GM12878 (cell line): ENCODE measurements at regions not wholly inside any gene's neighbourhood (a gene's known extent, or its start where the extent isn't known, plus 50 kb on each side); places are given as distances from the start of the nearest gene placed in this dataset.
A peak's percentile ranks its signal among the peaks of the same experiment; 100 is the strongest.

Experiments
- BHLHE40 ChIP-seq, 2 experiments: fragments of 450-650 bp in 1 of 2; IDR thresholded peaks; 2 replicates each; pipeline ENCODE4 v1.6.1; 2011 to 2017; ENCODE audit warnings: low read depth in 2 of 2, borderline replicate concordance in 1 of 2, improper control_type of control experiment in 1 of 2, low read length in 1 of 2, mild to moderate bottlenecking in 1 of 2
- E4F1 ChIP-seq: fragments of 450-650 bp; IDR thresholded peaks from 2 replicates; pipeline ENCODE4 v1.6.1; 2018; ENCODE audit warnings: borderline replicate concordance, mild to moderate bottlenecking; ENCODE audit not compliant: partially characterized antibody
- EGR1 ChIP-seq, 2 experiments: IDR thresholded peaks; 1 replicate in 1 of 2; 2 replicates in 1 of 2; pipeline ENCODE4 v1.6.1; 2011 to 2012; ENCODE audit warnings: low read depth in 2 of 2, low read length in 2 of 2, borderline replicate concordance in 1 of 2, mild to moderate bottlenecking in 1 of 2, moderate library complexity in 1 of 2
- ETV6 ChIP-seq, 2 experiments: fragments of 450-650 bp in 1 of 2; IDR thresholded peaks in 1 of 2; conservative IDR thresholded peaks in 1 of 2; 2 replicates each; pipeline ENCODE4 v1.6.1; 2014; ENCODE audit warnings: antibody characterized with exemption in 1 of 2, borderline replicate concordance in 1 of 2, low read depth in 1 of 2, mild to moderate bottlenecking in 1 of 2, moderate library complexity in 1 of 2
- HDGF ChIP-seq: fragments of 450-650 bp; IDR thresholded peaks from 2 replicates; pipeline ENCODE4 v1.6.1; 2016; ENCODE audit warnings: antibody characterized with exemption
- MAX ChIP-seq: IDR thresholded peaks from 2 replicates; pipeline ENCODE4 v1.6.1; 2012; ENCODE audit warnings: low read depth, low read length, improper control_type of control experiment
- MTA3 ChIP-seq: IDR thresholded peaks from 2 replicates; pipeline ENCODE4 v1.6.1; 2012; ENCODE audit warnings: low read length, inconsistent platforms, borderline replicate concordance
- PBX3 ChIP-seq: IDR thresholded peaks from 2 replicates; pipeline ENCODE4 v1.6.1; 2011; ENCODE audit warnings: mild to moderate bottlenecking, low read depth, low read length, moderate library complexity; ENCODE audit not compliant: insufficient replicate concordance
- POLR2AphosphoS5 ChIP-seq: IDR thresholded peaks from 2 replicates; pipeline ENCODE4 v1.6.1; 2011; ENCODE audit warnings: mild to moderate bottlenecking, low read length, inconsistent platforms
- RAD51 ChIP-seq: fragments of 450-650 bp; IDR thresholded peaks from 2 replicates; pipeline ENCODE4 v1.6.1; 2016; ENCODE audit warnings: moderate library complexity, mild to moderate bottlenecking, inconsistent platforms
- RCOR1 ChIP-seq: conservative IDR thresholded peaks from 2 replicates; pipeline ENCODE4 v1.6.1; 2012; ENCODE audit warnings: low read depth, low read length, improper control_type of control experiment
- REST ChIP-seq: IDR thresholded peaks from 2 replicates; pipeline ENCODE4 v1.6.1; 2012; ENCODE audit warnings: mild to moderate bottlenecking, low read depth, low read length
- SMAD5 ChIP-seq: IDR thresholded peaks from 2 replicates; pipeline ENCODE4 v1.6.1; 2016; ENCODE audit warnings: antibody characterized with exemption, low read depth
- SMC3 ChIP-seq: IDR thresholded peaks from 2 replicates; pipeline ENCODE4 v1.6.1; 2011; ENCODE audit warnings: low read length, improper control_type of control experiment, borderline replicate concordance
- STAT3 ChIP-seq: IDR thresholded peaks from 2 replicates; pipeline ENCODE4 v1.6.1; 2011; ENCODE audit warnings: low read depth, low read length, improper control_type of control experiment
- USF1 ChIP-seq: IDR thresholded peaks from 2 replicates; pipeline ENCODE4 v1.6.1; 2011; ENCODE audit warnings: borderline replicate concordance, low read depth, mild to moderate bottlenecking, moderate library complexity, mixed read lengths, low read length; ENCODE audit not compliant: insufficient read depth; ENCODE audit errors: extremely low read length
- ZNF274 ChIP-seq: IDR thresholded peaks from one replicate; pipeline ENCODE4 v1.8.0; 2011; ENCODE audit not compliant: insufficient read length, insufficient read depth
- ZNF687 ChIP-seq: fragments of 450-650 bp; IDR thresholded peaks from 2 replicates; pipeline ENCODE4 v1.6.1; 2017; ENCODE audit warnings: mild to moderate bottlenecking, moderate library complexity

DNA sequence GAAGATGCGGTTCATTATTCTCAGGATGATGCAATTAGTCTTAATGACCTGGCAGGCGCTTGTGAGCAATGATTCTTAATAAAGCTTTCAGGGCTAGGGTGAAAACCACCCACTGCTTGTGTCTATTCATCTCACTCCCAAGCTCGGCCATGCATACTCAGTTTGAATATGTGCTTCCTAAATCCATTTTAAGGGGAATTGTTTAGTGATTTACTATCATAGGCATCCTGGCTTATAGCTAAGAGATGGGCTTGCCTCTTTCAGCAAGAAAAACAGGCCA is 141.1 kb upstream of the SLC24A3 start (continued):
- TF ChIP-seq REST (no peak), EGR1 (IDR thresholded peaks at IDR 0.05; ENCODE audit: borderline replicate concordance in 1 of 2, low read depth in 2 of 2, low read length in 2 of 2) (no peak), E4F1 (no peak), SMC3 (no peak), PBX3 (no peak), RCOR1 (no peak), ZNF687 (no peak), SMAD5 (no peak), HDGF (no peak), MTA3 (no peak), BHLHE40 (IDR thresholded peaks at IDR 0.05; ENCODE audit: borderline replicate concordance in 1 of 2, low read depth in 2 of 2, low read length in 1 of 2) (peak; percentile 79 to 85), STAT3 (no peak), ETV6 (conservative IDR thresholded peaks at IDR 0.05 in 1 of 2, IDR thresholded peaks at IDR 0.05 in 1 of 2; ENCODE audit: borderline replicate concordance in 1 of 2, low read depth in 1 of 2) (peak in 1 of 2 experiments; percentile 64; a peak in 2 of 4 replicates), USF1 (no peak), POLR2AphosphoS5 (no peak), RAD51 (no peak), ZNF274 (no peak), MAX (no peak)
